ENCODE measurements at regions not wholly inside any gene's neighbourhood (a gene's known extent, or its start where the extent isn't known, plus 50 kb on each side); places are given as distances from the start of the nearest gene placed in this dataset.

- no peak for TF ChIP-seq SNAPC5 (CRISPR knock-in tag; IDR thresholded peaks at IDR 0.05)
- no peak for TF ChIP-seq UBTF (IDR thresholded peaks at IDR 0.05; ENCODE audit: borderline replicate concordance in 1 of 2, low read depth in 2 of 2, low read length in 2 of 2)
- TF ChIP-seq POLR2AphosphoS2 (IDR thresholded peaks at IDR 0.05; ENCODE audit: low read length), result no peak
- TF ChIP-seq PREB (CRISPR knock-in tag; IDR thresholded peaks at IDR 0.05), result no peak
- TF ChIP-seq HDAC2 (IDR thresholded peaks at IDR 0.05), result no peak
- no peak for TF ChIP-seq YY1 (IDR thresholded peaks at IDR 0.05; ENCODE audit: borderline replicate concordance in 1 of 3, control insufficient read depth in 1 of 3, extremely low read depth in 1 of 3, insufficient read depth in 3 of 3, insufficient read length in 1 of 3, insufficient replicate concordance in 2 of 3, low read depth in 1 of 3, low read length in 2 of 3)
- no peak for TF ChIP-seq SAFB2 (IDR thresholded peaks at IDR 0.05; ENCODE audit: borderline replicate concordance, low read depth, low read length, severe bottlenecking)
Measured at GRCh38 chr5:112630246-112631009, 107.3 kb upstream of the APC start.
